AG04449 (cell line): ENCODE measurements at regions not wholly inside any gene's neighbourhood (a gene's known extent, or its start where the extent isn't known, plus 50 kb on each side); places are given as distances from the start of the nearest gene placed in this dataset.

Experiments
- CTCF ChIA-PET: fragments of 350-600 bp; formaldehyde crosslinking; extraction: SDS; loops from one replicate; lab custom pipeline; 2021; ENCODE audit warnings: antibody characterized with exemption; lab: Yijun Ruan, JAX
- POLR2A ChIA-PET: fragments of 400-600, 350-600 bp; formaldehyde crosslinking; extraction: SDS; loops from one replicate; lab custom pipeline; 2020; ENCODE audit warnings: antibody characterized with exemption, inconsistent platforms; lab: Yijun Ruan, JAX
- DNase-seq: peaks from one replicate; pipeline ENCODE4 v3.0.0-alpha.2; 2010; ENCODE audit warnings: low read depth, low spot score
- H3K4me3 ChIP-seq: 2 replicates; pipeline ENCODE4 v1.5.1; 2011; ENCODE audit warnings: low read depth, mild to moderate bottlenecking, control low read depth, low read length
- TF ChIP-seq, protein P1 (sequence below): IDR thresholded peaks from one replicate; pipeline ENCODE4 v1.5.1; 2011; ENCODE audit warnings: mild to moderate bottlenecking, moderate library complexity, low read length, control low read depth, inconsistent platforms; ENCODE audit not compliant: insufficient read depth; ENCODE audit errors: missing control alignments

DNA sequence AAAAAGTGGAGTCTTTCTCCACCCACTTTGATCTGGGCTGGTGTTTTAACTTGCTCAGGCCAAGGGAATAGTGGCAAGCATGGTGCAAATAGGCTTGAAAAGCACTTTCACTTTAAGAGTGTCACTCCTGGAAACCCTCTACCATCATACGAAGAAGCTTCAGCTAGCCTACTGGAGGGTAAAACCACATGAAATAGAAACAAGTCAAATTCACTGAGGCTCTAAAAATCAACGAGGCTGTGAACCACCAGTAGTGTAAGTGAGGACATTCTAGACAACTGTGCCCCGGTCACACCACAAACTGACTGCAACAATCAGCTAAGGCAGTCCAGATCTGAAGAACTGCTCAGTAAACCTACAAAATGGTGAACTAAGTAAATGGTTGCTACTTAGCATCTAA, 2366.3 kb upstream of the C9orf72 start:
- POLR2A ChIA-PET: no interaction called here
- no peak for DNase-seq
- TF ChIP-seq, protein P1, sequence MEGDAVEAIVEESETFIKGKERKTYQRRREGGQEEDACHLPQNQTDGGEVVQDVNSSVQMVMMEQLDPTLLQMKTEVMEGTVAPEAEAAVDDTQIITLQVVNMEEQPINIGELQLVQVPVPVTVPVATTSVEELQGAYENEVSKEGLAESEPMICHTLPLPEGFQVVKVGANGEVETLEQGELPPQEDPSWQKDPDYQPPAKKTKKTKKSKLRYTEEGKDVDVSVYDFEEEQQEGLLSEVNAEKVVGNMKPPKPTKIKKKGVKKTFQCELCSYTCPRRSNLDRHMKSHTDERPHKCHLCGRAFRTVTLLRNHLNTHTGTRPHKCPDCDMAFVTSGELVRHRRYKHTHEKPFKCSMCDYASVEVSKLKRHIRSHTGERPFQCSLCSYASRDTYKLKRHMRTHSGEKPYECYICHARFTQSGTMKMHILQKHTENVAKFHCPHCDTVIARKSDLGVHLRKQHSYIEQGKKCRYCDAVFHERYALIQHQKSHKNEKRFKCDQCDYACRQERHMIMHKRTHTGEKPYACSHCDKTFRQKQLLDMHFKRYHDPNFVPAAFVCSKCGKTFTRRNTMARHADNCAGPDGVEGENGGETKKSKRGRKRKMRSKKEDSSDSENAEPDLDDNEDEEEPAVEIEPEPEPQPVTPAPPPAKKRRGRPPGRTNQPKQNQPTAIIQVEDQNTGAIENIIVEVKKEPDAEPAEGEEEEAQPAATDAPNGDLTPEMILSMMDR: no peak
- no peak overlapping the region for H3K4me3 ChIP-seq
- CTCF ChIA-PET: no interaction called here

DNA sequence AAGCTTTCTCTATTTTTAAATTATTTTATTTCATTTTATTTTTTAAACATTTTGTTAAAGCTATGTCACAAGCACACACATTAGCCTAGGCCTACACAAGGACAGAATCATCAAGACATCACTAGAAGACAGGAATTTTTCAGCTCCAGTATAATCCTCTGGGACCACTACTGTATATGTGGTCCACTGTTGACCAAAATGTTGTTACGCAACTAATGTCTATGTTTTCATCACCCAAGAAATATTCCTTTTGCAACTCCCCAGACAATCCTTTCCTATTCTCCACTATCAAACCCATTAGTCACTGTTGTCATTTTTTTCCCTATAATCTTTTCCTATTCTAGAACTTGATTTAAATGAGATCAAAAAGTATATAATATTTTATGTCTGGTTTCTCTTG, 2371.7 kb upstream of the C9orf72 start:
- TF ChIP-seq, protein P1: no peak
- no peak overlapping the region for H3K4me3 ChIP-seq
- DNase-seq: no peak
- ChIA-PET CTCF (no interaction called here), POLR2A (no interaction called here)

DNA sequence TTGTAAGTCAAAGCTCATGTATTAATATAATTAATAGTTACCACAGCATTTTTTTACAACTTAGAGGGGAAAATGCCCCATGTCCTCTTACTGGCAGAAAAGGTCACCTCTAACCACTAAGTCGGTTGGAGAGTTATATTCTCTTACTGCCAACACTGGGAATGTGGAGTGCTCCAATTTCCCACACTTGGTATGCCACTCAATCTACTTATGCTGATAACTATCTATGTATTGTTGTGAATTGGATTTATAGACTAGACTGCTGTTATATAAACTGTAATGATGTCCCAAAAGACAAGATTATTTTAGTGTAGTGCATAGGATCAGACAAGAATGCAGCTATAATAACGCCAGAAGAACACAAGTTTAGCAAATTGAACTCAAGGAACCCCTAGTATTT, 2385.2 kb upstream of the C9orf72 start:
- POLR2A ChIA-PET: no interaction called here
- CTCF ChIA-PET: no interaction called here
- no peak overlapping the region for H3K4me3 ChIP-seq
- TF ChIP-seq, protein P1: no peak
- no peak for DNase-seq

DNA sequence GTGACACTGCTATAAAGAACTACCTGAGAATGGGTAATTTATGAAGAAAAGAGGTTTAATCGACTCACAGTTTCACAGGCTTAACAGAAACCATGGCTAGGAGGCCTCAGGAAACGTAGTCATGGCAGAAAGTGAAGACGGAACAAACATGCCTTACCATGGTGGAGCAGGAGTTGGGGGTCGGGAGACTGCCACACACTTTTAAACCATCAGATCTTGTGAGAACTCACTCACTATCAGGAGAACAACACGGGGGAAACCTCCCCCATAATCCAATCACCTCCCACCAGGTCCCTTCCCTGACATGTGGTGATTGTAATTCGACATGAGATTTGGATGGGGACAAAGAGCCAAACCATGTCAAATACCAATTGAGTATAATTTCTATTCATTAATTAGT, 2392.6 kb upstream of the C9orf72 start:
- ChIA-PET POLR2A (no interaction called here), CTCF (no interaction called here)
- no peak overlapping the region for H3K4me3 ChIP-seq
- TF ChIP-seq, protein P1: no peak
- DNase-seq: no peak

DNA sequence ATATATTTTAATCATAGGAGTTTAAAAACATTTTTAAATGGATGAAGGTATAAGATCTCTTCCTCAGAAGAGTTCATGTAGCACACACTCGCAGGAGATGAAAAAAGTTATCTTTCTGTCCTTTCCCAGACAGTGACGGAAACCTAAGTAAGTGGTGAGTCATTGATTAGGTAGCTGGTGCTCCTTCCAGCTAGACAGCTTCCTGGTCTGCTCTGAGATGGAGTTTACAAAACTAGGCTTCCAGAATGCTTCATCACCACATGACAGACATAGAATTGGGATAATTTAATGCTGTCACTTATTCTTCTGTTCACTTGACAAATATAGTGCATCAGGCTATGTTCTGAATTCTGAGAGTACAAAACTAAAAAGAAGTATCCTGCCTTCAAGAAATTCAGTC, 2393.0 kb upstream of the C9orf72 start:
- CTCF ChIA-PET: no interaction called here
- H3K4me3 ChIP-seq: no peak overlapping the region
- TF ChIP-seq, protein P1: no peak
- DNase-seq: no peak
- POLR2A ChIA-PET: no interaction called here

DNA sequence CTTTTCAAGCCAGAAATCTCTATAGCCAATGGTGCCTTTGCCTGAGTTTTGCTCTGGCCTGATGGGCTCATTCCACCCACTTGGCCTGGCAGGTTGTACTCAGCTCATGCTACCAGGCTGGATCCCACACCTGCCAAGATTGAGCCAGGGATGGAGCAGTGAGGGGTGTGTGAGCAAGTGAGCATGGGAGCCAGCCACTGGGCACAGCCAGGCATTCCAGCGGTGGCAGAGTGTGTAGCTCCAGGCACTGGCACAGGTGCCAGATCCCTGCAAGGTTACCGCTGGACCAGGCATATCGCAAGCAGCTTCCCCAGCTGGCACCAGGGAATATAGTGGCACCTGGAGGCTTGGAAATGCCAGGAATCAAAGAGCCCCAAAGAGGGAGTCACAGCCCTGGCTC, 2395.6 kb upstream of the C9orf72 start:
- H3K4me3 ChIP-seq: no peak overlapping the region
- CTCF ChIA-PET: no interaction called here
- DNase-seq: no peak
- TF ChIP-seq, protein P1: no peak
- POLR2A ChIA-PET: no interaction called here
